Stimulated activated CD4-positive, alpha-beta T cell treated with anti-CD3 and anti-CD28 coated beads, TNF-alpha, amount 100 ng/mL, for 48 hours (primary cell): ENCODE measurements at regions not wholly inside any gene's neighbourhood (a gene's known extent, or its start where the extent isn't known, plus 50 kb on each side); places are given as distances from the start of the nearest gene placed in this dataset.
"Not testable (repeated sequence)": the region's sequence is repeated elsewhere in the genome, so short reads cannot be mapped to it uniquely, and the experiment has no call there.

Experiments
- DNase-seq, 3 donors: peaks; one replicate each; pipeline ENCODE4 v3.0.0-alpha.2; 2020; ENCODE audit warnings: low read depth in 3 of 3

DNA sequence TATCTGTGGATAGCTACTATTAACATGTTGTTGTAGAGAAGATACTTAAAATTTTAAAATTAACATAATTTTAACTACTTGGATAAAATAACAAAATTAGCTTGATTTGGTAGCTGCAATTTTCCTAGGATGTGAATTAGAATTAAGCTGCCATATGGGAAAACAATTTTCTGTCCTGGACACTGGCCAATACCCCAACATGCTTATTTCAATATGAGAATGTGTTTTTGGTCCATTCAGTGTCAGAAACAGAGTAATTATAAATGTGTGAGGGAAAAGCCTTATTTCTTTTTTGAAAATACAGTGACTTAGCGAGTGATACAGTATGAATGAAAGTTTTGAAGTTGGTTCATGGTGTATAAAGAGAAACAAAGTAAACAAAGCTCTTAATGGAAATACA is 948.3 kb upstream of the GYPC start:
- DNase-seq, result no peak

DNA sequence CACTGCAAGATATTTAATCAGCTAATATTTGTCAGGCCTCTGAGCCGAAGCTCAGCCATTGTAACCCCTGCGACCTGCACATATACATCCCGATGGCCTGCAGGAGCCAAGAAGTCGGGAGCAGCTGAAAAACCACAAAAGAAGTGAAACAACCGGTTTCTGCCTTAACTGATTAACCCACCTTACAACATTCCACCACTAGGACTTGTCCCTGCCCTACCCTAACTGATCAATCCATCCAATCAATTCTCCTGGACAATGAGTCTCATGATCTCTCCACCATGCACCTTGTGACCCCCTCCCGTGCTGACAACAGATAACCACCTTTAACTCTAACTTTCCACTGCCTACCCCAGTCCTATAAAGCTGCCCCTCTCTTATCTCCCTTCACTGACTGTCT is 945.4 kb upstream of the GYPC start:
- no peak for DNase-seq

DNA sequence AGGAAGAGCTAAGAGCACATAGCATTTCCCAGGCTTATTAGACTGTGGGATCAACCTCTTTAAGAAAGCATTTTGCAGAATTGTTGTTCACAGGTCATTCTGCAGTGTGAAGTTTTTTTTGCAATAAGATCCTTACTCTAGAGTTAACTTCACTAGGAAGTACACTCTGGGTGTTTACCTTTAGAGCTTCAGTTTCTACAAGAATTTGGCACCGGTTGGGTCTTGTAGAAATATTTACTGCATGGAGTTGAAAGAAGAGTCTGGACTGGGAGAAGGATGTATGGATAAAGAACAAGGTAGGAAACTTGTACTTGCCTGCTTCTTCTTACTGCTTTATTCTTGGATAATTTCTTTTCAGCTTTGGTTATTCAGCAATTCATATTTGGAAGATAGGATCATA is 944.9 kb upstream of the GYPC start:
- DNase-seq, result no peak

DNA sequence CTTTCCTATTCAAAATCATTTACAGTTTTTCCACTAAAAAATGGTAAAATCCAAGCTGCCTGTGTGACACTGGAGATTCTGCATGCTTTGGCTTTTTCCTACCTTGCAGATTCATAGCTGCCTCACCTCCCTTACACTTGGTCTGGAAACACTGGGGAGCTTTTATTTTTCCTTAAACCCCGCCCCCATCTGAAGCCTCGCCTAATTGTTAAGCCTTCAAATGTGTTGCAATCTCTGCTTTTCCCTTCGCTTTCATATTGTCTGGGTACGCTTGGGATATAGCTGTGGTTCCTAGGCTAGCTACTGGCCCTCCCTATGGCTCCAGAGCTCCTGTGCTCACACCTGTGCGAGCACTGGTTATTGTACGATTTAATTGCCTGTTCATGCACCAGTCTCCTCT is 942.4 kb upstream of the GYPC start:
- no peak for DNase-seq

DNA sequence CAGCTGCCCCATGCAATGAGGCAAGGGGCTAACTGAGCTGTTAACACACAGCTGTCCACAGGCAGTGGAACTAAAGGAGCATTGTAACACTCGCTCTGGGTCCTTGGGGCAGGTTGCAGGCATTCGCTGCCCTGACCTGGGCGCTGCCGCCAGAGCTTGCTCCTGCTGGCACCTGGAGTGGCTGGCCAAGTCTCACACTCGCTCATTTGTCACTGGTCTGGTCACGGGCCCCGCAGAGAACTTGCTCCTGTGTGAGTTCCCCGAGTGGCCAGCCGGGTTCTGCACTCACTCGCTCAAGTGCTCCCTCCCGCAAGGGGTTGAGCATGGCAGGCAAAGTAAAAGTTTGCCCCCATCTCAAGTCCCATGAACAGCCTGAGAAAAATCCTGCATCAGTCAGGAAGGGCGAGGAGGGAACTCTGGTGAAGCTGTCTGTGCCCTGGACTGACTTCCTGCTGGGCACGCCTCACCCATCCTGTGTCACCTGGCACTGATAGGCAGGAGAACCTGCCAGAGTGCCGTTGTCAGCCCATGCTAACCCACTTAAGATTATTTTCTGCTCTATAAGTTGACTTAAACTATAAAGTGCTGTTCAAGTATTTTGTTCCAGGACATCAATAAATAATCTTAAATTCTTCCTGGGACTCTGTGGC is 934.8 kb upstream of the GYPC start:
- DNase-seq, result no peak

DNA sequence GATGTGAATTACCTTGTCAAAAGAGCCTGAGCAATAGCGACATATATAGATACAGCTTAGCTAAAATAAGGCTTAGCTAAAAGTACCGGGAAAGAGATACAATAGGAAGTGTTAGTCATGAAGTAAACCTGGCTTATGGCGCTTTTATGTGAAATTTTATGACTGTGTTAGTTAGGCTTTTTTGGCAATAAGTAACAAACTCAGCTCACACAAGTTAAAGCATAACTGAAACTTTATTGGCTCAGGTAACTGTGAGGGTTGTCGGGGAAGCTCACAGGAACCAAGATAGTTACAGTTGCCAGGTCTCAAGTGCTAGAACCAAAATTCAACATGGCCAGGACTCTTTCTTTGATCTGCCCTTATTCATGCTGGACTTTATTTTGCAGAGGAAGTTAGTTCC is 925.0 kb upstream of the GYPC start:
- no peak for DNase-seq

DNA sequence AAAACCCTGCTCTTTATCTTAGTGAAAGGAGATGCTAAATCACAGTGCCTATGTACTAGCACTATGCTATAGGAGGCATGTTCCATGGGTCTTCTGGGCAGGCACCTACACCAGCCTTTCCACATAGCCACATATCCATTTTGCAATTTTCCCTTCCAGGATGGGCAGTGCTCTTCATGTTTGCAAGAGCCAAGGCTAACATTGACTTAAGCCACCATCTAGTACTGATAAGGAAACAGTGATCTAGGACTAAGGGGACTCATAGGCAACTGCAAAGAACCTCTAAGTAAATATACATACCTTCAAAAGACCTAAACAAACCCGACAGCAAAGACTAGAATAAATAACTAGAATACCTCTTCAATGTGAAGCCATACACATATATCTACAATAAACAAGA is 919.7 kb upstream of the GYPC start:
- DNase-seq, result no peak

DNA sequence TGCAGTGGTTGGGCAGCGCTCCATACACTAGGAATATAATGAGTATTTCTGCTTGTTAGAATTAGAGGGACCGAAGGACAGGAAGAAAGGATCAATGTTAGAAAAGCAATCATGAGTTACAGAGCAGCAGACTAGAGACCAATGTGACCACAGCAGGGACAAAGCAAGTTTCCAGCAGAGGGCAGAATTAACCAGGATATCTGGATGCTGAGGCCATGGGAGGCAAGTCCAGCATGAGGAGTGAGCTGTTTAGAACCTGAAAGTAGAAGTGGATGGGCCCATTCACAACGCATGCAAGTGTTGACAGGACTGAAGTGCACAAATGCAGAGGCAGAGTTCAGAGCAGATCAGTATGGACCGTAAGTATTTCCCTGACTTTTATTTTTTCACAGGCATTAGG is 910.4 kb upstream of the GYPC start:
- no peak for DNase-seq

DNA sequence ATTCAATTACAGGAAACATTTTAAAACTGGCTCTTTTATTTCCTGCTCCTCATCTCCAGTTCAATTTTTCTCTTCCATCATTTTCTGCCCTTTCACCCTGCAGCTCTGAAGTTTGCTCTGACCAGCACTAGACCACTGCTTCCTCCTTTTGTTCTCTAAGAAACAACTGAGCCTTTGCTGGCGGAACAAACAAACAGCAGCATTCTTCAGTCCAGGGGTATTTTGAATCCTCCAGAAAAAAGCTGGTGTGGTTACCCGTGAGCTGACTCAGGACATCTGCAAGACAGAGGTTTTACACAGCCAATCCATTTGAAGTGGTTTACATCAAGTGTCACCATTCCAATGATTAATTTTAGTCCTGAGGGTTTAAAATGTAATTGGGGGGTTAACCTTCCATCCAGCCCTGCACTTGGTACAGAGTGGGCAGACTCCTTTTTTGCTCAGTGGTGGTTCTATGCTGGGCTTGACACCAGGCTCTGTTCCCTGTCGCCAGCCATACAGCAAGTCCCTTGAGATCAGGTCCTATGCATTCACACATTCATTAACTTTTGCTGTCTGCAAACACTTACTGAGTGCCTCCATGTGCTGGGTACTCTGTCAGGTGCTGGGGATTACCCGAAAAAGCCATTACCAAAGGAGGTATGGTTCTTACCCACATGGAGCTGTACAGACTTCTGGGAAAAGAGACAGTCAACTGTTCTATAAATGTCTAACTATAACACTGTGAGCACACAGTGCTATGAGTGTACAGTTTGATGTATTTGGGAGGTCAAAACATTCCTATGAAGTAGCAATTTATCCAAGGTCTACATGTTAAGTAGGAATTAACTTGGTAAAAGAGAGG is 909.4 kb upstream of the GYPC start:
- DNase-seq, result no peak

DNA sequence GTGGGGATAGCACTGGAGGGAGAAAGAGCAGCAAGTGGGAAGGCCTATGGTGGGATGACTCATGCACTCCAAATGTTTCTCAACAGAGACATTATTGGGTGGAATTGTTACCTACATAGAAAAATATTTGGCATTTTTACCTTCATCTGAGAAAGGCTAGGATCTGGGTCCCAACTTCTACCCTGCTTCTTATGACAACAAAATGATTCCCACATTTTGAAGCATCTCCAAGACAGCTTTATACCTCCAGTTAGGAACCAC is 908.9 kb upstream of the GYPC start:
- no peak for DNase-seq

DNA sequence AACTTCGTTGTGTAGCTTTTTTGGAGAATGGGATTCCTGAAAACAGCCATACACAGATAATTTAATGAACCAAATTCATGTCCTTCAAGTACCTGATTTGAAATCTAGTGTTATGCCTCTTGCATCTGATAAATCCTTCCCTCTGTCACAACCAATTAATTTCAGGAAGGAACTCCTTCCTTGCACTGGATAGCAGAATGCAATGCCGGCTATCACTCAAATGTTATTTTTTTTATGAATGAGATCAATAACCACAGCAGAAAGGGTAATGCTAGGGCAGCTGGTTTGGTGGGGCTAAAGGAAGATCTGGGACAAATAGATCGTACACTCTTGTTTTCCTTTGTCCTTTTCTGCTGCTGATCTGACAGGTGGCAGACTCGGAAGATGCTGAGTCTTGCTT is 899.5 kb upstream of the GYPC start:
- DNase-seq, result no peak

DNA sequence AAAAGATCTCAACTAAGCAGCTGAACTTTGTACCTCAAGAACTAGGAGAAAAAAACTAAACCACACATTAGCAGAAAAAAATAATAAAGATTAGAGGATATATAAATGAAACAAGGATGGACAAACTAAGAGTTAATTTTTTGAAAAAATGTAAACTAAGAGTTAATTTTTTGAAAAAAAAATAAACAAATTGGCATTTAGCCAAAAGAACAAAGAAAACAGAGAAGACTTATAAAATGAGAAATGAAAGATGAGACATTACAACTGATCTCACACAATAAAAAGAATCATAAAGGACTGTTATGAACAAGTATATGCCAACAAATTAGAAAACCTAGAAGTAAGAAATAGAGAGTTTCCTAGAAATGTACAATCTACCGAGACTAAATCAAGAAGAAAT is 859.2 kb upstream of the GYPC start:
- no peak for DNase-seq

DNA sequence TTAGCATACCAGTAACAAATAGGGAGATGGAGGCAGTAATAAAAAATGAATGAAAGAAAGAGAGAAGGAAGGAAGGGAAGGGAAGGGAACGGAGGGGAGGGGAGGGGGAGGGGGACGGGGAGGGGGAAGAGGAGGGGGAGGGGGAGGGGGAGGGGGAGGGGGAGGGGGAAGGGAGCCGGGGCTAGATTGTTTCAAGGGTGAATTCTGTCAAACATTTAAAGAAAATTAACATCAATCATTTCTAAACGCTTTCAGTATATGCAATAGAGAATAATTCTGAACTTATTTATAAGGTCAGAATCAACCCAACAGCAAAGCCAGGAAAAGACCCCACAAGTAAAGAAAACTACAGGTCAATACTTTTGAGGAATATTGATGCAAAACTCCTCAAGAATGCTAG is 858.8 kb upstream of the GYPC start:
- DNase-seq, result no peak

DNA sequence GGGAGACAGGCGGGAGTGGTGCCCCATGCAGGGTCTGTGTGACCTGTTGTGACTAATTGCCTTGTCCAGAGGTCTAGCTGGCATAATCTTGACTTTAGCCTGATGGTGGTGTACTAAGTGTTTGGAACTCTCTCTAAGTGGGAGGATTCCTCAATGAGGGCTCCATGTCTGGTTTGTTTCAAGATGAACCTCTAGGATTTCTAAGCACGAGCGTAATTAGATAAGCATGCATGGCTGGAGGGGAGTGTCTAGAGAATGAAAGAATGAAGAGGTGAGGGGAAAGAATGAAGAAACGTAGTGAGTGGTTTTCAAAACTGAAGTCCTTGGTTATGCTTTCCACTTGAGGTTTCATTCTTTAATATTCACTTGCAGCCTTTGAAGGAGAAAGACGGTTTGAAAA is 833.2 kb upstream of the GYPC start:
- DNase-seq, result no peak

DNA sequence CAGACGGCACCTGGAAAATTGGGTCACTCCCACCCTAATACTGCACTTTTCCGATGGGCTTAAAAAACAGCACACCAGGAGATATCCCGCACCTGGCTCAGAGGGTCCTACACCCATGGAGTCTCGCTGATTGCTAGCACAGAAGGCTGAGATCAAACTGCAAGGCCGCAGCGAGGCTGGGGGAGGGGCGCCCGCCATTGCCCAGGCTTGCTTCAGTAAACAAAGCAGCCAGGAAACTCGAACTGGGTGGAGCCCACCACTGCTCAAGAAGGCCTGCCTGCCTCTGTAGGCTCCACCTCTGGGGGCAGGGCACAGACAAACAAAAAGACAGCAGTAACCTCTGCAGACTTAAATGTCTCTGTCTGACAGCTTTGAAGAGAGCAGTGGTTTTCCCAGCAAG is 830.2 kb upstream of the GYPC start:
- not testable (repeated sequence) for DNase-seq

DNA sequence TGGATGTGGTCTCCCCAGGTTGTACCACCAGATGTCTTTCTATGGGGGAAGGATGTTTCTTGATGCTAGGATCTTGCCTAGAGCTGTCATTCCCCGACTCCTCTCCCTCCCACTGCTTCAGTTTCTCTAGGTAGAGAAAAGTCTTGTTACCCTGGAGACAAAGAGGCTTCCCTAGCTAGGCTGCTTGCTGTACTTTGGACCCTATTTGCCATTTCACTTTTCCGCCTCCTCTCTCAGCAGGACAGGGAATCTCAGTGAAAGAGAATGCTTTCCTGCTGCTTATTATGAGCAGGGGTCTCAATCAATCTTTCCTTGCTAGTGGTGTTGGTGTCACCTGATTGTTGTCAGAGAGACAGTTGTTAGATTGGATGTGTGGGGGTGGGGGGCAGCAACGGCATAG is 818.8 kb upstream of the GYPC start:
- no peak for DNase-seq

DNA sequence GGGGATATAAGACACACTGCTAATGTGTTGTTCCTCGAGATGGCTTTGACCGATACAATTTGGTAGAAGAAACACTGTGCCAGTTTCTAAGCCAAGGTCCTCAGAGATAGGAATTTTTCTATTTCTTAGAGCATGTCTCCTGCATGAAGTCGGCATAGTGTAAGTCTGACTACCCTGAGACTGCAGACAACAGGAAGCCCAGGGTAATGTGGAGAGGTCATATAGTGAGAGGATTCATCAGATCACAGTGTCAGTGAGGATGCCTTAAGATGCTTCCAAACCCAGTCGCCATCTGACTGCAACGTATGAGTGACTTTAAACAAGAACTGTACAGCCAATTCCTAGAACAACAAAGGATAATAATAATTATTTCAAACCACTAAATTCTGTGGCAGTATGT is 818.3 kb upstream of the GYPC start:
- no peak for DNase-seq

DNA sequence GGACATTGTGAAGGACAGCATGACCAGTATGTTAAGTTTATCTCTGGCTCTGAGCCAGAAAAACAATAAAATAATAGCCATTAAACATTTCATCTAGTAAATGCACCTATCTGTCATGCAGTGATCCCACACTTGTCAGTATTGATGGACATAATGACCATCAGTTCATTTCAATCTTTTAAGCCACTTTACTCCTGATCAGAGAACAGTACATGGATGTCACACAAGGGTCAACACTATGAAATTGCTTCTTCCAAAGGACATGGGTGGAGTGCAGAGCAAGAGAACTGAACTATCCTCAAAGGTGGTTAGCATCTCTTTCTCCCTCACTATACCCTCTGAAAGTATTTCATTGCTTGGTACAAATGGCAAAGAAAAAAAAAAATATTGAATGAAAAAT is 816.0 kb upstream of the GYPC start:
- no peak for DNase-seq

DNA sequence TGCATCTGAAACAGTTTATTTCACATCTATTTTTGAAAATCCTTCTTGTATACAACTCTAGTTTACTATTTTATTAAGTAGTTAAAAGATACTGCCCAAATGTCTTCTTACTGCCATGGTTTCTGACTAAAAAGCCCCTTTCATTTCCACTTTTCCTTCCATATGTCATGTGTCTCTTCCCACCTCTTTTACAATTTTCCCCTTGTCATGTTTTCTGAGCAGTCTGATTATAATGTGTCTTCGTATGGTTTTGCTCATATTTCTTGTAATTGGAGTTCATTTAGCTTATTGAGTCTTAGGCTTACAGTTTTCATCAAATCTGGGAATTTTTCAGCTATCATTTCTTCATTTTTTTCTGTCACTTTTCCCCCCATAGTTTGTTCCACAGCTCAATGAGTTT is 813.9 kb upstream of the GYPC start:
- no peak for DNase-seq

DNA sequence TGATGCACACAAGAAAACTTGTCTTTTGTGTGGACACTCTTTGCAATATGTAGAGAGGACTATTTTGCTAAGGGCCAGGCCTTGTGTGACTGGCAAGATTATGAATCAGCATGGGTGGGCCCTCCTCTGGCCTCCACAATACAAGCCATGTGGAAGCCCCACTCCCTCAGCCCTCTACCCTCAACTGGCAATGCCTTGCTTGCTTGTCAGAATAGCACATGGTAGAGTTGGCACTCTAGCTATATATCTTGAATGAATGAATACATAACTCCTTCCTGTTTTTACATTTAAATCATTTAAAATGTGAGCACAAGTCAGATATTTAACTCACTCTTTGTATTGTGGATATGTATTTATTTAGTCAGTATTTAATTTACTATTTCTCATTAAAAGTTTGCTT is 805.4 kb upstream of the GYPC start:
- no peak for DNase-seq

DNA sequence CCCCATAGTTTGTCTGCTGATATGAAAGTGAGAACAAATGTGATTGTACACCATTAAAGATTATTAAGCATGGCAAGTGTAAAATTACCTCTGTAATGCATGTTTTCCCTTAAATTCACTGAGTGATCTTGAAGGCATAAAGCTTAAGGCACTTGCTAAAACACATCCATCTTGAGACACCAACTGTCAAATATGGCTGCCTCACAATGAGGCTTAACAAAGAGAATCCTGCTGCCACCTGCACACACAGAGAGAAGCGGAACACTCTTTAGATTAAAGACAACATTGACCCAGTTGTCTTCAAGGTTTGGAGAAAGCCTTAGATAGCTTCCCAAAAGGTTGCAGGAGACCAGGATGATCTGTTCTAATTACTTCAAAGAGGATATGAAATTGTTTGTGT is 803.6 kb upstream of the GYPC start:
- DNase-seq, result no peak

DNA sequence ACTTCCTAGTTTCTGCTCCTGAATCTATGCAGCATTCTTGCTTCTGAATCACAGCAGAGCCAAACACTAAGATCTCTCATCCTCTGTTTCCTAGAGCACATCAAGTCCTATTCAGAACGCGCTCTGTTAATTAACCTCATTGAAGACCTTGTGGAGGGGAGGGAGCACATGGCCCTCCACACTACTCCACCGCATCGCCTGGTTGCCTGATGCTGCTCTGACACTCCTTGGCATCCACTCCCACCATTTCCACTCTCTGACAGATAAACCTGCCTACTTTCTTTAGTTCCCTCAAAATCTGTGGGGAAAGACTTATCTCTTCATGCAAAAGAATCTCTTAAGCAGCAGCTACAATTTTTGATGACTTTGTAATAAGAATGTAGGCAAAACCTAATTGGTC is 802.3 kb upstream of the GYPC start:
- no peak for DNase-seq

DNA sequence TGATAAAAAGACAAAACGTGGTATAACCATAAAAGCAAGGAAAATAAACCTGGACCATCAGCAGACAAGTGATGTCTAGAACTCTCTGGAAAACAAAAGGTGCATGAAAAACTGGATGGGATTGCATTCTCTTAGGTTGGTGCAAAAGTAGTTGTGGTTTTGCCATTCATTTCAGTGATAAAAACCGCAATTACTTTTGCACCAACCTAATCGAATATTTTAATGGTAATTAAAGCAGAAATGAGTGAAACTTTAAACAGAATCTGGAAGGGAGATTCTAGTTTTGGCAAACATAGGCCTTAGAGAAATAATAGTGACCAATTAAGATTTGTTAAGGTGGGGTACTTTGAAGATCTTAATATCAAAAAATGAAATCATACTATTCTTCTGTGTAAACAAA is 800.8 kb upstream of the GYPC start:
- DNase-seq, result no peak
